ENCODE measurements at regions not wholly inside any gene's neighbourhood (a gene's known extent, or its start where the extent isn't known, plus 50 kb on each side); places are given as distances from the start of the nearest gene placed in this dataset.

DNA sequence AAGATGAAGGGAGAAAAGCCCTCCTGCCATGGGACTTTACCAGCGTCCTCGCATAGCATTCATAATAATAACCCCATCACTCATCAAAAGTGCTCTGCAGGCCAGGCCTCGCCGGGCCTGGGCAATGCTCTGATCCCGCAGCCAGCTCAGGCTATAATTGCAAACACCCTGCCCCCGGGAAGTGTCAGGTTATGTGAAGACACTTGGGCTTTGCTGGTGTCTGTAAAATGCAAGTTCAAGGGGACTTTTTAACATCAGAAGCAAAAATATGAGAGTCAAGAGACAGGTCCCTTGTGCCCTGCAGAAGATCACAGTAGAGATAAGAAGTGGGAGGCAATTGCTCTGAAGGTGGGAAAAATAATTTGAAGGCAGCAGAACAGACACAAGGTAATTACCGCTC is 381.0 kb downstream of the MAFB start:
- no peak overlapping the region for H3K4me2 ChIP-seq (ENCODE audit: low read length)
- H3K36me3 ChIP-seq (ENCODE audit: low read depth, low read length): no peaks in the 10 kb centered on the region
- TF ChIP-seq CTCF (conservative IDR thresholded peaks at IDR 0.05; ENCODE audit: low read depth, low read length) (no peak), EZH2 (IDR thresholded peaks at IDR 0.05; ENCODE audit: low read length, unreplicated experiment) (no peak), EZH2phosphoT487 (IDR thresholded peaks at IDR 0.05; ENCODE audit: borderline replicate concordance, low read length) (no peak)
- DNase-seq: no peak
- H3K4me1 ChIP-seq (ENCODE audit: insufficient read depth, low read length): no peaks in the 10 kb centered on the region
- H4K20me1 ChIP-seq (ENCODE audit: low read length): no peaks in the 10 kb centered on the region
- no peak overlapping the region for H3K9ac ChIP-seq (ENCODE audit: low read length)
- CTCF ChIA-PET: no interaction called here
- H2AFZ ChIP-seq (ENCODE audit: low read length): no peak overlapping the region
- no peaks in the 10 kb centered on the region for H3K9me2 ChIP-seq (replicated peaks; ENCODE audit: low read length)
- H3K27me3 ChIP-seq (ENCODE audit: low read length): no peaks in the 10 kb centered on the region
- intact Hi-C loops (cut with micrococcal nuclease): no loop called here
- ATAC-seq: no peak
- no peaks in the 10 kb centered on the region for H3K79me2 ChIP-seq (ENCODE audit: low read length)
- H3K9me3 ChIP-seq (ENCODE audit: low read length): peaks cover 2% of the 10 kb centered on the region; the same call in 1 of the 2 replicates
- no peak overlapping the region for H3K4me3 ChIP-seq (ENCODE audit: low read length)
- POLR2A ChIA-PET (ENCODE audit: unreplicated experiment): no interaction called here
- no peaks in the 10 kb centered on the region for H3F3A ChIP-seq (ENCODE audit: low read length, unreplicated experiment)
- H3K27ac ChIP-seq (ENCODE audit: low read length): no peak overlapping the region
- no TSS peak for BruUV-seq (replicated peaks)

- Histone ChIP-seq H3K4me3 (ENCODE audit: low read length) (no peak overlapping the region), H3K9me3 (ENCODE audit: low read length) (peaks cover 2% of the 10 kb centered on the region; the same call in 1 of the 2 replicates), H3K36me3 (ENCODE audit: low read depth, low read length) (no peaks in the 10 kb centered on the region), H3K4me2 (ENCODE audit: low read length) (no peak overlapping the region), H3K27me3 (ENCODE audit: low read length) (no peaks in the 10 kb centered on the region), H3K9ac (ENCODE audit: low read length) (no peak overlapping the region), H3K79me2 (ENCODE audit: low read length) (no peaks in the 10 kb centered on the region), H3K27ac (ENCODE audit: low read length) (no peak overlapping the region), H3K4me1 (ENCODE audit: insufficient read depth, low read length) (no peaks in the 10 kb centered on the region), H3K9me2 (replicated peaks; ENCODE audit: low read length) (no peaks in the 10 kb centered on the region), H3F3A (ENCODE audit: low read length, unreplicated experiment) (no peaks in the 10 kb centered on the region), H4K20me1 (ENCODE audit: low read length) (no peaks in the 10 kb centered on the region), H2AFZ (ENCODE audit: low read length) (no peak overlapping the region)
- no peak for TF ChIP-seq EZH2phosphoT487 (IDR thresholded peaks at IDR 0.05; ENCODE audit: borderline replicate concordance, low read length)
- intact Hi-C loops (cut with micrococcal nuclease): no loop called here
- CTCF ChIA-PET: no interaction called here
- POLR2A ChIA-PET (ENCODE audit: unreplicated experiment): no interaction called here
- ATAC-seq (no peak), DNase-seq (no peak)
- BruUV-seq (replicated peaks): no TSS peak
Measured at GRCh38 chr20:40307268-40307667, 381.8 kb downstream of the MAFB start.

DNA sequence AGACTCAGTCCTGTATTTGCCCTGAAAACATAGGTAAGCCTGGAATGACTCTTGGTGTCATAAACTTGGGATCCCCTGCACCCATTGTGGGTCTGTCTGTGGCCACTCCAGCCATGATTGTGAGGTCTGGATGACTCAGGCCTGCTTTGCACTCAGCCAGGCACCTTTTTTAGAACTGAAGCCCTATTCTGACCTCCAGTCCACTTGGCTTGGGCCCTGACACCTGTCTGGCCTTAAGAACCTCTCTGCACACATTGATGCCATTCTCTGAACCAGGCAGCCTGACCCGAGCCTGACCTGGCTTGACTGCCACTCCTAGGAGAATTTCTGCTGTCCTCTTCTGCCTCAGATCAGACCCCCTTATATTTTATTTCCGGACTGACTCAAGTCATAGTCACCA is 383.7 kb downstream of the MAFB start:
- no peak for TF ChIP-seq EZH2 (IDR thresholded peaks at IDR 0.05; ENCODE audit: low read length, unreplicated experiment)
- TF ChIP-seq EZH2phosphoT487 (IDR thresholded peaks at IDR 0.05; ENCODE audit: borderline replicate concordance, low read length): no peak
- TF ChIP-seq CTCF (conservative IDR thresholded peaks at IDR 0.05; ENCODE audit: low read depth, low read length): no peak
- Histone ChIP-seq H3K27ac (ENCODE audit: low read length) (no peak overlapping the region), H3K4me3 (ENCODE audit: low read length) (no peak overlapping the region), H3K4me2 (ENCODE audit: low read length) (no peak overlapping the region), H3F3A (ENCODE audit: low read length, unreplicated experiment) (no peaks in the 10 kb centered on the region), H3K36me3 (ENCODE audit: low read depth, low read length) (no peaks in the 10 kb centered on the region), H3K4me1 (ENCODE audit: insufficient read depth, low read length) (no peaks in the 10 kb centered on the region), H3K9me3 (ENCODE audit: low read length) (0 out of 2 replicates have a peak, but pooled peaks cover 2% of the 10 kb centered on the region), H3K27me3 (ENCODE audit: low read length) (no peaks in the 10 kb centered on the region), H3K79me2 (ENCODE audit: low read length) (no peaks in the 10 kb centered on the region), H2AFZ (ENCODE audit: low read length) (no peak overlapping the region), H3K9ac (ENCODE audit: low read length) (no peak overlapping the region), H3K9me2 (replicated peaks; ENCODE audit: low read length) (no peaks in the 10 kb centered on the region), H4K20me1 (ENCODE audit: low read length) (no peaks in the 10 kb centered on the region)
- ChIA-PET POLR2A (ENCODE audit: unreplicated experiment) (no interaction called here), CTCF (no interaction called here)
- intact Hi-C loops (cut with micrococcal nuclease): no loop called here
- no TSS peak for BruUV-seq (replicated peaks)
- ATAC-seq (no peak), DNase-seq (no peak)
